CD4-positive, alpha-beta memory T cell (primary cell): ENCODE measurements at regions not wholly inside any gene's neighbourhood (a gene's known extent, or its start where the extent isn't known, plus 50 kb on each side); places are given as distances from the start of the nearest gene placed in this dataset.

Experiments
- CTCF ChIA-PET: fragments of 350-600 bp; sonication (Branson Sonifier 250); formaldehyde crosslinking; loops from one replicate; lab custom pipeline; 2021; ENCODE audit warnings: inconsistent platforms; ENCODE audit not compliant: partially characterized antibody; lab: Charles Lee
- POLR2A ChIA-PET: fragments of 350-600 bp; sonication (Branson Sonifier 250); formaldehyde crosslinking; loops from one replicate; lab custom pipeline; 2021; ENCODE audit not compliant: partially characterized antibody; lab: Charles Lee
- DNase-seq, 5 donors: peaks; one replicate each; pipeline versions ENCODE4 v3.0.0 to v3.0.0-alpha.2; 2020 to 2022; ENCODE audit warnings: mixed read lengths in 1 of 5
- H3K27ac ChIP-seq: one replicate; pipeline ENCODE4 v1.7.0; 2013; ENCODE audit warnings: low read depth, low read length
- H3K27me3 ChIP-seq: 2 replicates; pipeline ENCODE4 v1.7.0; 2013; ENCODE audit warnings: mild to moderate bottlenecking, low read length, moderate library complexity; ENCODE audit not compliant: insufficient read depth
- H3K36me3 ChIP-seq: 2 replicates; pipeline ENCODE4 v1.7.0; 2013; ENCODE audit warnings: mild to moderate bottlenecking, low read length, moderate library complexity; ENCODE audit not compliant: insufficient read depth
- H3K4me1 ChIP-seq: 2 replicates; pipeline ENCODE4 v1.7.0; 2013; ENCODE audit warnings: mild to moderate bottlenecking, low read length, moderate library complexity; ENCODE audit not compliant: insufficient read depth
- H3K4me3 ChIP-seq, 2 donors: one replicate each; pipeline ENCODE4 v1.7.0; 2013; ENCODE audit warnings: low read length in 2 of 2, mild to moderate bottlenecking in 1 of 2
- H3K9me3 ChIP-seq, 2 donors: one replicate each; pipeline ENCODE4 v1.7.0; 2013; ENCODE audit warnings: low read length in 2 of 2, control low read depth in 1 of 2; ENCODE audit not compliant: control insufficient read depth in 1 of 2
- H3K27ac Mint-ChIP-seq, 7 donors: one replicate each; pipeline ENCODE4 v1.8.0; 2020 to 2021; ENCODE audit warnings: mixed read lengths in 7 of 7, mild to moderate bottlenecking in 6 of 7, inconsistent platforms in 3 of 7, moderate library complexity in 3 of 7
- H3K27me3 Mint-ChIP-seq, 2 donors: one replicate each; pipeline ENCODE4 v1.8.0; 2020 to 2021; ENCODE audit warnings: mixed read lengths in 2 of 2
- H3K36me3 Mint-ChIP-seq, 2 donors: one replicate each; pipeline ENCODE4 v1.8.0; 2020 to 2021; ENCODE audit warnings: mixed read lengths in 2 of 2, inconsistent platforms in 1 of 2, mild to moderate bottlenecking in 1 of 2
- H3K4me1 Mint-ChIP-seq, 4 donors: one replicate each; pipeline ENCODE4 v1.8.0; 2020 to 2021; ENCODE audit warnings: mixed read lengths in 4 of 4, mild to moderate bottlenecking in 1 of 4
- H3K4me3 Mint-ChIP-seq, 8 donors: one replicate each; pipeline ENCODE4 v1.8.0; 2020 to 2021; ENCODE audit warnings: mixed read lengths in 8 of 8, mild to moderate bottlenecking in 7 of 8, moderate library complexity in 6 of 8, inconsistent platforms in 3 of 8
- H3K9me3 Mint-ChIP-seq, 8 donors: one replicate each; pipeline ENCODE4 v1.8.0; 2020 to 2021; ENCODE audit warnings: mixed read lengths in 8 of 8, mild to moderate bottlenecking in 5 of 8, inconsistent platforms in 3 of 8, moderate library complexity in 1 of 8
- intact Hi-C: fragments of 100-400 bp; cut with micrococcal nuclease; formaldehyde crosslinking; loops from one replicate; pipeline ENCODE4 v1.15.1; 2023

- peak overlapping the region in 1 of 7 donors; percentile 82 for H3K27ac Mint-ChIP-seq
Observed at GRCh38 chr13:61874970-61875579, 459.4 kb upstream of the PCDH20 start.

GRCh38 chr13:61873717-61874116, 458.1 kb upstream of the PCDH20 start:
- H3K36me3 ChIP-seq: no peaks in the 10 kb centered on the region
- H3K9me3 ChIP-seq: peaks cover 0 to 7% of the 10 kb centered on the region in 2 donors
- no peak for DNase-seq
- no peaks in the 10 kb centered on the region for H3K4me1 ChIP-seq
- H3K4me3 ChIP-seq: no peak overlapping the region
- no peaks in the 10 kb centered on the region for H3K27me3 ChIP-seq
- Mint-ChIP-seq H3K4me1 (no peaks in the 10 kb centered on the region), H3K4me3 (no peak overlapping the region), H3K9me3 (peaks cover 3 to 45% (median 19%) of the 10 kb centered on the region in 8 donors), H3K27ac (no peak overlapping the region), H3K27me3 (no peaks in the 10 kb centered on the region), H3K36me3 (no peaks in the 10 kb centered on the region)
- POLR2A ChIA-PET: no interaction called here
- H3K27ac ChIP-seq: no peak overlapping the region
- intact Hi-C loops: no loop called here
- CTCF ChIA-PET: no interaction called here

More at GRCh38 chr13:61874970-61875579, 459.4 kb upstream of the PCDH20 start:
- Histone ChIP-seq H3K4me1 (no peaks in the 10 kb centered on the region), H3K27ac (no peak overlapping the region), H3K36me3 (no peaks in the 10 kb centered on the region), H3K9me3 (peaks cover 0 to 7% of the 10 kb centered on the region in 2 donors), H3K27me3 (no peaks in the 10 kb centered on the region), H3K4me3 (no peak overlapping the region)
- no peaks in the 10 kb centered on the region for H3K27me3 Mint-ChIP-seq
- CTCF ChIA-PET: no interaction called here
- H3K9me3 Mint-ChIP-seq: peaks cover 0 to 34% (median 19%) of the 10 kb centered on the region in 8 donors
- POLR2A ChIA-PET: no interaction called here
- intact Hi-C loops: no loop called here
- no peak overlapping the region for H3K4me3 Mint-ChIP-seq
- no peaks in the 10 kb centered on the region for H3K36me3 Mint-ChIP-seq
- no peak for DNase-seq
- H3K4me1 Mint-ChIP-seq: no peaks in the 10 kb centered on the region

- Histone ChIP-seq H3K4me3 (no peak overlapping the region), H3K4me1 (no peaks in the 10 kb centered on the region), H3K9me3 (no peaks in the 10 kb centered on the region), H3K36me3 (no peaks in the 10 kb centered on the region), H3K27ac (no peak overlapping the region), H3K27me3 (no peaks in the 10 kb centered on the region)
- peaks cover 0 to 8% (median 3%) of the 10 kb centered on the region in 8 donors for H3K9me3 Mint-ChIP-seq
- ChIA-PET CTCF (interaction anchor here (0.5 kb wide), 1 partner anchor 126 kb away, joined by 3 read pairs; no protein-coding TSS in a partner anchor), POLR2A (no interaction called here)
- no peak for DNase-seq
- H3K27ac Mint-ChIP-seq: no peak overlapping the region
- no peak overlapping the region for H3K4me3 Mint-ChIP-seq
- intact Hi-C loops: no loop called here
- H3K36me3 Mint-ChIP-seq: no peaks in the 10 kb centered on the region
- H3K27me3 Mint-ChIP-seq: no peaks in the 10 kb centered on the region
- H3K4me1 Mint-ChIP-seq: no peaks in the 10 kb centered on the region
Observed at GRCh38 chr13:61857198-61857597, 441.5 kb upstream of the PCDH20 start.

GRCh38 chr13:61852116-61852619, 436.5 kb upstream of the PCDH20 start:
- H3K27ac Mint-ChIP-seq: no peak overlapping the region
- Histone ChIP-seq H3K9me3 (no peaks in the 10 kb centered on the region), H3K36me3 (no peaks in the 10 kb centered on the region), H3K4me1 (no peaks in the 10 kb centered on the region), H3K27ac (no peak overlapping the region), H3K27me3 (no peaks in the 10 kb centered on the region), H3K4me3 (no peak overlapping the region)
- no peaks in the 10 kb centered on the region for H3K36me3 Mint-ChIP-seq
- ChIA-PET POLR2A (no interaction called here), CTCF (no interaction called here)
- no peaks in the 10 kb centered on the region for H3K4me1 Mint-ChIP-seq
- peaks cover 0 to 8% (median 2%) of the 10 kb centered on the region in 8 donors for H3K9me3 Mint-ChIP-seq
- intact Hi-C loops: no loop called here
- no peak overlapping the region for H3K4me3 Mint-ChIP-seq
- DNase-seq: no peak
- no peaks in the 10 kb centered on the region for H3K27me3 Mint-ChIP-seq

- POLR2A ChIA-PET: no interaction called here
- intact Hi-C loops: no loop called here
- no peaks in the 10 kb centered on the region for H3K27me3 Mint-ChIP-seq
Observed at GRCh38 chr13:61850794-61851193, 435.1 kb upstream of the PCDH20 start.

GRCh38 chr13:61838568-61838967, 422.9 kb upstream of the PCDH20 start:
- ChIA-PET CTCF (no interaction called here), POLR2A (no interaction called here)
- Histone ChIP-seq H3K27ac (no peak overlapping the region), H3K4me1 (no peaks in the 10 kb centered on the region), H3K27me3 (no peaks in the 10 kb centered on the region), H3K9me3 (no peaks in the 10 kb centered on the region), H3K36me3 (no peaks in the 10 kb centered on the region), H3K4me3 (no peak overlapping the region)
- intact Hi-C loops: no loop called here
- DNase-seq: no peak
- Mint-ChIP-seq H3K9me3 (peaks cover 0 to 10% (median 3%) of the 10 kb centered on the region in 8 donors), H3K27me3 (no peaks in the 10 kb centered on the region), H3K4me1 (no peaks in the 10 kb centered on the region), H3K36me3 (no peaks in the 10 kb centered on the region), H3K4me3 (no peak overlapping the region), H3K27ac (no peak overlapping the region)

More at GRCh38 chr13:61850794-61851193, 435.1 kb upstream of the PCDH20 start:
- Histone ChIP-seq H3K4me3 (no peak overlapping the region), H3K36me3 (no peaks in the 10 kb centered on the region), H3K4me1 (no peaks in the 10 kb centered on the region), H3K27ac (no peak overlapping the region), H3K9me3 (no peaks in the 10 kb centered on the region), H3K27me3 (no peaks in the 10 kb centered on the region)
- no peak for DNase-seq
- no peaks in the 10 kb centered on the region for H3K4me1 Mint-ChIP-seq
- H3K27ac Mint-ChIP-seq: no peak overlapping the region
- H3K4me3 Mint-ChIP-seq: no peak overlapping the region
- CTCF ChIA-PET: no interaction called here
- H3K36me3 Mint-ChIP-seq: no peaks in the 10 kb centered on the region
- peaks cover 0 to 10% (median 2%) of the 10 kb centered on the region in 8 donors for H3K9me3 Mint-ChIP-seq

GRCh38 chr13:61833228-61833627, 417.6 kb upstream of the PCDH20 start:
- CTCF ChIA-PET: no interaction called here
- Mint-ChIP-seq H3K4me1 (no peaks in the 10 kb centered on the region), H3K27me3 (no peaks in the 10 kb centered on the region), H3K36me3 (no peaks in the 10 kb centered on the region), H3K9me3 (peaks cover 0 to 16% (median 5%) of the 10 kb centered on the region in 8 donors), H3K27ac (no peak overlapping the region), H3K4me3 (no peak overlapping the region)
- Histone ChIP-seq H3K9me3 (peaks cover 0 to 3% of the 10 kb centered on the region in 2 donors), H3K27me3 (no peaks in the 10 kb centered on the region), H3K27ac (no peak overlapping the region), H3K36me3 (no peaks in the 10 kb centered on the region), H3K4me3 (no peak overlapping the region), H3K4me1 (no peaks in the 10 kb centered on the region)
- POLR2A ChIA-PET: no interaction called here
- DNase-seq: no peak
- intact Hi-C loops: no loop called here
